Trophoblast cell (in vitro differentiated cells and primary cell): ENCODE measurements at regions not wholly inside any gene's neighbourhood (a gene's known extent, or its start where the extent isn't known, plus 50 kb on each side); places are given as distances from the start of the nearest gene placed in this dataset.
A peak's percentile ranks its signal among the peaks of the same experiment; 100 is the strongest.

ENCODE experiments used
- DNase-seq, 2 donors: peaks; one replicate each; pipeline ENCODE4 v3.0.0-alpha.2; 2016
- H2AFZ ChIP-seq: 2 replicates; pipeline ENCODE4 v1.6.1; 2013; ENCODE audit warnings: low read length, moderate library complexity, mild to moderate bottlenecking; ENCODE audit not compliant: insufficient read depth, poor library complexity
- H2AK5ac ChIP-seq: 2 replicates; pipeline ENCODE4 v1.6.1; 2013; ENCODE audit warnings: mild to moderate bottlenecking, low read length
- H2BK120ac ChIP-seq: 2 replicates; pipeline ENCODE4 v1.6.1; 2013; ENCODE audit warnings: low read length, mild to moderate bottlenecking, moderate library complexity; ENCODE audit not compliant: insufficient read depth, poor library complexity
- H2BK12ac ChIP-seq: 2 replicates; pipeline ENCODE4 v1.6.1; 2013; ENCODE audit warnings: mild to moderate bottlenecking, low read length, moderate library complexity
- H2BK5ac ChIP-seq: 2 replicates; pipeline ENCODE4 v1.6.1; 2013; ENCODE audit warnings: low read length, low read depth, moderate library complexity, mild to moderate bottlenecking; ENCODE audit not compliant: poor library complexity
- H3K14ac ChIP-seq: 2 replicates; pipeline ENCODE4 v1.6.1; 2013; ENCODE audit warnings: mild to moderate bottlenecking, low read length
- H3K18ac ChIP-seq: 2 replicates; pipeline ENCODE4 v1.6.1; 2013; ENCODE audit warnings: mild to moderate bottlenecking, low read length
- H3K23ac ChIP-seq: 2 replicates; pipeline ENCODE4 v1.6.1; 2013; ENCODE audit warnings: low read length
- H3K27ac ChIP-seq: 2 replicates; pipeline ENCODE4 v1.5.1; 2013; ENCODE audit warnings: low read depth, mild to moderate bottlenecking, inconsistent platforms, low read length, moderate library complexity
- H3K27me3 ChIP-seq: 2 replicates; pipeline ENCODE4 v1.6.1; 2013; ENCODE audit warnings: inconsistent platforms, mild to moderate bottlenecking, low read length, moderate library complexity; ENCODE audit not compliant: insufficient read depth
- H3K36me3 ChIP-seq, 2 experiments: 1 replicate in 1 of 2; 2 replicates in 1 of 2; pipeline ENCODE4 v1.6.1; 2013; ENCODE audit warnings: low read length in 2 of 2, mild to moderate bottlenecking in 2 of 2, moderate library complexity in 1 of 2; ENCODE audit not compliant: insufficient read depth in 2 of 2, control insufficient read depth in 1 of 2
- H3K4ac ChIP-seq: 2 replicates; pipeline ENCODE4 v1.6.1; 2013; ENCODE audit warnings: low read depth, mild to moderate bottlenecking, low read length, moderate library complexity
- H3K4me1 ChIP-seq, 2 experiments: 1 replicate in 1 of 2; 2 replicates in 1 of 2; pipeline ENCODE4 v1.6.1; 2013; ENCODE audit warnings: low read length in 2 of 2, mild to moderate bottlenecking in 2 of 2, moderate library complexity in 1 of 2; ENCODE audit not compliant: insufficient read depth in 2 of 2, control insufficient read depth in 1 of 2
- H3K4me2 ChIP-seq: 2 replicates; pipeline ENCODE4 v1.6.1; 2013; ENCODE audit warnings: inconsistent platforms, mild to moderate bottlenecking, low read length, moderate library complexity
- H3K4me3 ChIP-seq: 2 replicates; pipeline ENCODE4 v1.5.1; 2013; ENCODE audit warnings: mild to moderate bottlenecking, low read depth, low read length, inconsistent platforms
- H3K79me1 ChIP-seq: one replicate; pipeline ENCODE4 v1.6.1; 2013; ENCODE audit warnings: low read length
- H3K79me2 ChIP-seq: 2 replicates; pipeline ENCODE4 v1.6.1; 2013; ENCODE audit warnings: low read length, mild to moderate bottlenecking; ENCODE audit not compliant: control insufficient read depth, insufficient read depth, poor library complexity
- H3K9ac ChIP-seq: 2 replicates; pipeline ENCODE4 v1.6.1; 2013; ENCODE audit warnings: mild to moderate bottlenecking, low read length
- H3K9me3 ChIP-seq: 2 replicates; pipeline ENCODE4 v1.6.1; 2013; ENCODE audit warnings: low read depth, mild to moderate bottlenecking, control low read depth, inconsistent platforms, low read length; ENCODE audit not compliant: insufficient read depth
- H4K12ac ChIP-seq: 2 replicates; pipeline ENCODE4 v1.6.1; 2013; ENCODE audit warnings: low read depth, mild to moderate bottlenecking, low read length, moderate library complexity
- H4K8ac ChIP-seq: 2 replicates; pipeline ENCODE4 v1.6.1; 2013; ENCODE audit warnings: low read depth, mild to moderate bottlenecking, low read length, moderate library complexity
- H4K91ac ChIP-seq: one replicate; pipeline ENCODE4 v1.6.1; 2013; ENCODE audit warnings: low read depth, mild to moderate bottlenecking, low read length, moderate library complexity
- WGBS: extraction: QIAGEN DNeasy Blood & Tissue Kit; methylation state at CpG from one replicate; pipeline ENCODE4 v1.1.7; 2013; ENCODE audit warnings: missing lambda C conversion rate; ENCODE audit not compliant: insufficient read length, insufficient coverage; ENCODE audit errors: extremely low coverage; 5-methylcytosine and 5-hydroxymethylcytosine counted together

GRCh38 chr6:113530769-113531168 lies 326.4 kb upstream of the MARCKS start:
- no peak overlapping the region for H3K4me2 ChIP-seq
- WGBS: no CpG with 5 or more reads among the region's 4 CpGs
- no peak overlapping the region for H3K18ac ChIP-seq
- H4K12ac ChIP-seq: no peak overlapping the region
- no peak overlapping the region for H3K14ac ChIP-seq
- H3K23ac ChIP-seq: no peak overlapping the region
- H3K79me1 ChIP-seq: peaks cover 2% of the 10 kb centered on the region
- no peak overlapping the region for H3K27ac ChIP-seq
- no peak overlapping the region for H2BK5ac ChIP-seq
- H3K27me3 ChIP-seq: no peaks in the 10 kb centered on the region
- H2AK5ac ChIP-seq: no peak overlapping the region
- H3K4me3 ChIP-seq: no peak overlapping the region
- no peaks in the 10 kb centered on the region for H3K4me1 ChIP-seq
- H2BK120ac ChIP-seq: no peak overlapping the region
- H2AFZ ChIP-seq: no peak overlapping the region
- no peak overlapping the region for H2BK12ac ChIP-seq
- no peaks in the 10 kb centered on the region for H3K9me3 ChIP-seq
- H3K36me3 ChIP-seq: no peaks in the 10 kb centered on the region
- no peak overlapping the region for H4K8ac ChIP-seq
- H3K4ac ChIP-seq: no peak overlapping the region
- H3K9ac ChIP-seq: no peak overlapping the region
- DNase-seq: peak; percentile 42 to 68
- H3K79me2 ChIP-seq: no peaks in the 10 kb centered on the region
- H4K91ac ChIP-seq: peak overlapping the region; percentile 14

- H3K4me2 ChIP-seq: no peak overlapping the region
- H3K23ac ChIP-seq: no peak overlapping the region
- no peak overlapping the region for H3K4ac ChIP-seq
- no peak overlapping the region for H2AFZ ChIP-seq
- whole genome bisulfite sequencing: no CpG with 5 or more reads among the region's 2 CpGs
- no peak for DNase-seq
- no peak overlapping the region for H4K91ac ChIP-seq
- no peaks in the 10 kb centered on the region for H3K9me3 ChIP-seq
- no peak overlapping the region for H3K14ac ChIP-seq
- no peaks in the 10 kb centered on the region for H3K4me1 ChIP-seq
- no peak overlapping the region for H3K4me3 ChIP-seq
- H2BK120ac ChIP-seq: no peak overlapping the region
- no peak overlapping the region for H2BK12ac ChIP-seq
- H3K27me3 ChIP-seq: no peaks in the 10 kb centered on the region
- H3K79me2 ChIP-seq: no peaks in the 10 kb centered on the region
- H2BK5ac ChIP-seq: no peak overlapping the region
- H3K36me3 ChIP-seq: no peaks in the 10 kb centered on the region
- no peaks in the 10 kb centered on the region for H3K79me1 ChIP-seq
- H3K9ac ChIP-seq: no peak overlapping the region
- H3K27ac ChIP-seq: no peak overlapping the region
- H3K18ac ChIP-seq: no peak overlapping the region
- H4K8ac ChIP-seq: no peak overlapping the region
- H4K12ac ChIP-seq: no peak overlapping the region
- H2AK5ac ChIP-seq: no peak overlapping the region
Observed at GRCh38 chr6:113539202-113539601, 317.9 kb upstream of the MARCKS start.

GRCh38 chr6:113539623-113540022 lies 317.5 kb upstream of the MARCKS start:
- no peaks in the 10 kb centered on the region for H3K9me3 ChIP-seq
- no peaks in the 10 kb centered on the region for H3K36me3 ChIP-seq
- no peak overlapping the region for H4K91ac ChIP-seq
- H3K4me1 ChIP-seq: no peaks in the 10 kb centered on the region
- no peak overlapping the region for H3K4me3 ChIP-seq
- no peaks in the 10 kb centered on the region for H3K79me2 ChIP-seq
- H3K14ac ChIP-seq: no peak overlapping the region
- H4K8ac ChIP-seq: no peak overlapping the region
- no peak overlapping the region for H4K12ac ChIP-seq
- H3K4ac ChIP-seq: no peak overlapping the region
- no peak overlapping the region for H3K9ac ChIP-seq
- no peak for DNase-seq
- no peak overlapping the region for H2BK5ac ChIP-seq
- H2AFZ ChIP-seq: no peak overlapping the region
- H3K4me2 ChIP-seq: no peak overlapping the region
- no peak overlapping the region for H3K27ac ChIP-seq
- H3K79me1 ChIP-seq: no peaks in the 10 kb centered on the region
- H3K27me3 ChIP-seq: no peaks in the 10 kb centered on the region
- H2BK120ac ChIP-seq: no peak overlapping the region
- H3K18ac ChIP-seq: no peak overlapping the region
- no peak overlapping the region for H2BK12ac ChIP-seq
- H3K23ac ChIP-seq: no peak overlapping the region
- H2AK5ac ChIP-seq: no peak overlapping the region

- H2AK5ac ChIP-seq: no peak overlapping the region
- no peak overlapping the region for H4K8ac ChIP-seq
- no peak overlapping the region for H4K91ac ChIP-seq
- no peak overlapping the region for H2BK120ac ChIP-seq
- H3K9me3 ChIP-seq: no peaks in the 10 kb centered on the region
- no peak overlapping the region for H3K23ac ChIP-seq
- no peak for DNase-seq
- no peak overlapping the region for H3K9ac ChIP-seq
- H3K79me1 ChIP-seq: no peaks in the 10 kb centered on the region
- H2BK5ac ChIP-seq: no peak overlapping the region
- H3K27ac ChIP-seq: no peak overlapping the region
- H3K4me1 ChIP-seq: no peaks in the 10 kb centered on the region
- no peak overlapping the region for H3K14ac ChIP-seq
- no peaks in the 10 kb centered on the region for H3K36me3 ChIP-seq
- H3K4me2 ChIP-seq: no peak overlapping the region
- H3K79me2 ChIP-seq: no peaks in the 10 kb centered on the region
- H2BK12ac ChIP-seq: no peak overlapping the region
- H4K12ac ChIP-seq: no peak overlapping the region
- no peaks in the 10 kb centered on the region for H3K27me3 ChIP-seq
- no peak overlapping the region for H2AFZ ChIP-seq
- H3K18ac ChIP-seq: no peak overlapping the region
- no peak overlapping the region for H3K4ac ChIP-seq
- no peak overlapping the region for H3K4me3 ChIP-seq
Observed at GRCh38 chr6:113540466-113540865, 316.7 kb upstream of the MARCKS start.

GRCh38 chr6:113551168-113551567 lies 306.0 kb upstream of the MARCKS start:
- Histone ChIP-seq H3K9me3 (no peaks in the 10 kb centered on the region), H2BK12ac (no peak overlapping the region), H3K4ac (no peak overlapping the region), H4K12ac (no peak overlapping the region), H3K14ac (no peak overlapping the region), H3K79me2 (no peaks in the 10 kb centered on the region), H3K79me1 (no peaks in the 10 kb centered on the region), H3K36me3 (no peaks in the 10 kb centered on the region), H2AK5ac (no peak overlapping the region), H2BK5ac (no peak overlapping the region), H3K18ac (no peak overlapping the region), H2BK120ac (no peak overlapping the region), H3K4me1 (no peaks in the 10 kb centered on the region), H3K9ac (no peak overlapping the region), H3K27ac (no peak overlapping the region), H3K27me3 (no peaks in the 10 kb centered on the region), H4K91ac (no peak overlapping the region), H4K8ac (no peak overlapping the region), H2AFZ (no peak overlapping the region), H3K23ac (no peak overlapping the region), H3K4me2 (no peak overlapping the region), H3K4me3 (no peak overlapping the region)
- WGBS: no CpG with 5 or more reads among the region's 2 CpGs
- DNase-seq: no peak
